OCI-LY7 (cell line): ENCODE measurements at regions not wholly inside any gene's neighbourhood (a gene's known extent, or its start where the extent isn't known, plus 50 kb on each side); places are given as distances from the start of the nearest gene placed in this dataset.

Experiments
- EZH2phosphoT487 ChIP-seq: fragments of 200-600 bp; sonication (generic); IDR thresholded peaks from 2 replicates; pipeline ENCODE4 v1.6.1; 2018; ENCODE audit warnings: low read depth, borderline replicate concordance, mild to moderate bottlenecking, mixed run types, antibody characterized with exemption, low read length, moderate library complexity, mixed read lengths
- TF ChIP-seq, protein P1 (sequence below): fragments of 200-600 bp; sonication (generic); conservative IDR thresholded peaks from 2 replicates; pipeline ENCODE4 v1.5.1; 2014; ENCODE audit warnings: mild to moderate bottlenecking, antibody characterized with exemption, low read length, moderate library complexity, mixed read lengths

- TF ChIP-seq, protein P1, sequence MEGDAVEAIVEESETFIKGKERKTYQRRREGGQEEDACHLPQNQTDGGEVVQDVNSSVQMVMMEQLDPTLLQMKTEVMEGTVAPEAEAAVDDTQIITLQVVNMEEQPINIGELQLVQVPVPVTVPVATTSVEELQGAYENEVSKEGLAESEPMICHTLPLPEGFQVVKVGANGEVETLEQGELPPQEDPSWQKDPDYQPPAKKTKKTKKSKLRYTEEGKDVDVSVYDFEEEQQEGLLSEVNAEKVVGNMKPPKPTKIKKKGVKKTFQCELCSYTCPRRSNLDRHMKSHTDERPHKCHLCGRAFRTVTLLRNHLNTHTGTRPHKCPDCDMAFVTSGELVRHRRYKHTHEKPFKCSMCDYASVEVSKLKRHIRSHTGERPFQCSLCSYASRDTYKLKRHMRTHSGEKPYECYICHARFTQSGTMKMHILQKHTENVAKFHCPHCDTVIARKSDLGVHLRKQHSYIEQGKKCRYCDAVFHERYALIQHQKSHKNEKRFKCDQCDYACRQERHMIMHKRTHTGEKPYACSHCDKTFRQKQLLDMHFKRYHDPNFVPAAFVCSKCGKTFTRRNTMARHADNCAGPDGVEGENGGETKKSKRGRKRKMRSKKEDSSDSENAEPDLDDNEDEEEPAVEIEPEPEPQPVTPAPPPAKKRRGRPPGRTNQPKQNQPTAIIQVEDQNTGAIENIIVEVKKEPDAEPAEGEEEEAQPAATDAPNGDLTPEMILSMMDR: no peak
- no peak for TF ChIP-seq EZH2phosphoT487
Observed at GRCh38 chr12:113594967-113595366, 123.3 kb upstream of the LHX5 start.
